ENCODE measurements at regions not wholly inside any gene's neighbourhood (a gene's known extent, or its start where the extent isn't known, plus 50 kb on each side); places are given as distances from the start of the nearest gene placed in this dataset.
A peak's percentile ranks its signal among the peaks of the same experiment; 100 is the strongest.

DNA sequence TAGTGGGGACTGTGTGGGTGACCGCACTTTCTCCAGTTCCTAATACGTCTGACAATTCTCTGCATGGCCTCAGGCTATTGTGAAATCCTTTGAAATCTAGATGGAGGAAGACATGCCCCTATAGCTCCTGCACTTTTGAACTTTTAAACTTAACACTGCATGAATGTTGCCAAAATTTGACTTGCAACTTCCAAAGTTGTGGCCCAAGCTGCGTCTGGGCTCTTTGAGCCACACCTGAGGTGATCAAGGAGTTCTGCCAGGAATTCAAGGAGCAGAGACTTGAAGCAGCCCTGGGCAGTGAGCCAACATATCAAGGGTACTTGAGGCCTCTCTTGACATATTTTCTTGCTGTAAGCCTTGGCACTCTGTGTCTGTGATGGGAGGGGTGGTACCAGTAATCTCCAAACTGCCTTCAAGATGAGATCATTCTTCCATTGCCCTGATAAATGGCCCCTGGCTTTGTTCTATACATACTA, 1336.1 kb upstream of the CDH9 start:
- H2AFZ ChIP-seq (ENCODE audit: low read depth), result no peak overlapping the region
- H3K4me3 ChIP-seq (IDR thresholded peaks at IDR 0.05; ENCODE audit: insufficient read depth, low read depth, low read length), result no peak overlapping the region
- H3K79me2 ChIP-seq (ENCODE audit: insufficient read depth, low read depth), result no peaks in the 10 kb centered on the region
- H3K9ac ChIP-seq, result no peak overlapping the region
- H3K27me3 ChIP-seq (ENCODE audit: insufficient read depth, low read depth), result no peaks in the 10 kb centered on the region
- no peaks in the 10 kb centered on the region for H3K4me1 ChIP-seq (ENCODE audit: low read depth, poor library complexity, severe bottlenecking)
- no peak for TF ChIP-seq CTCF (conservative IDR thresholded peaks at IDR 0.05; ENCODE audit: low read depth, low read length)
- H3K4me2 ChIP-seq, result no peak overlapping the region
- no peaks in the 10 kb centered on the region for H4K20me1 ChIP-seq (ENCODE audit: insufficient read depth)
- no peaks in the 10 kb centered on the region for H3K36me3 ChIP-seq (ENCODE audit: insufficient read depth)
- H3K27ac ChIP-seq, result no peak overlapping the region

DNA sequence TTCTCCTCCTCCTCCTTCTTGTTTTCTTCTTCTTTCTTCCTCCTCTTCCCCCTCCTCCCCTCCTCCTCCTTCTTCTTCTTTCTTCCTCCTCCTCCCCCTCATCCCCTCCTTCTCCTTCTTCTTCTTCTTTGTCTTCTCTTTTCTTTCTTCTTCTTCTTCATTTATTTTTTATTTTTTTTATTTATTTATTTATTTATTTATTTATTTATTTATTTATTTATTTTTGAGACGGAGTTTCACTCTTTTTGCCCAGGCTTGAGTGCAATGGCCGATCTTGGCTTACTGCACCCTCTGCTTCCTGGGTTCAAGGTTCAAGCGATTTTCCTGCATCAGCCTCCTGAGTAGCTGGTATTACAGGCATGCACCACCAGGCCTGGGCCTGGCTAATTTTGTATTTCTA, 1332.5 kb upstream of the CDH9 start:
- H3K79me2 ChIP-seq (ENCODE audit: insufficient read depth, low read depth), result no peaks in the 10 kb centered on the region
- no peak for TF ChIP-seq CTCF (conservative IDR thresholded peaks at IDR 0.05; ENCODE audit: low read depth, low read length)
- H3K27ac ChIP-seq, result no peak overlapping the region
- H3K36me3 ChIP-seq (ENCODE audit: insufficient read depth), result no peaks in the 10 kb centered on the region
- no peak overlapping the region for H3K4me3 ChIP-seq (IDR thresholded peaks at IDR 0.05; ENCODE audit: insufficient read depth, low read depth, low read length)
- H3K27me3 ChIP-seq (ENCODE audit: insufficient read depth, low read depth), result no peaks in the 10 kb centered on the region
- no peak overlapping the region for H3K4me2 ChIP-seq
- H2AFZ ChIP-seq (ENCODE audit: low read depth), result no peak overlapping the region
- H4K20me1 ChIP-seq (ENCODE audit: insufficient read depth), result no peaks in the 10 kb centered on the region
- no peaks in the 10 kb centered on the region for H3K4me1 ChIP-seq (ENCODE audit: low read depth, poor library complexity, severe bottlenecking)
- no peak overlapping the region for H3K9ac ChIP-seq

- no peak overlapping the region for H3K4me3 ChIP-seq (IDR thresholded peaks at IDR 0.05; ENCODE audit: insufficient read depth, low read depth, low read length)
- H3K4me1 ChIP-seq (ENCODE audit: low read depth, poor library complexity, severe bottlenecking), result no peaks in the 10 kb centered on the region
- TF ChIP-seq CTCF (conservative IDR thresholded peaks at IDR 0.05; ENCODE audit: low read depth, low read length), result no peak
These were observed 1331.0 kb upstream of the CDH9 start for GRCh38 chr5:28369418-28369817.

DNA sequence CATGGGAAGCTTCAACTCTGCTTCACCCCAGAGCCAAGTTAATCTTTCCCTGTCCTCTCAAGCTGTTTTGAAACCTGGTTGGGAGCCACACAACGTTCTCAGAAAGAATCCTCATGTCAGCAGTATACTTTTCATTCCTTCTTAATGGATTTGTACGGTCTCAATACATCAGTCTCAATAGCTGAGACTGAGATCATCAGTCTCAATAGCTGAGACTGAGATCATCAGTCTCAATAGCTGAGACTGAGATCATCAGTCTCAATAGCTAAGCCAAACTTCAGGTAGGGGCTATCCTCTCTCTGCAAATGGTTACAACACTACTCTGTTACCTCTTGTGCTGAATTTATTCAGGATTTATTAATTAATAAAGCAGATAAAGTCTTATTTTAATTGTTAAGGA, 1317.4 kb upstream of the CDH9 start:
- Histone ChIP-seq H4K20me1 (ENCODE audit: insufficient read depth) (no peaks in the 10 kb centered on the region), H3K79me2 (ENCODE audit: insufficient read depth, low read depth) (no peaks in the 10 kb centered on the region), H3K4me3 (IDR thresholded peaks at IDR 0.05; ENCODE audit: insufficient read depth, low read depth, low read length) (no peak overlapping the region), H2AFZ (ENCODE audit: low read depth) (no peak overlapping the region), H3K9ac (no peak overlapping the region), H3K27ac (no peak overlapping the region), H3K4me2 (0 out of 2 replicates have a peak overlapping the region, but pooled peaks have one; percentile 8), H3K4me1 (ENCODE audit: low read depth, poor library complexity, severe bottlenecking) (peaks cover 10% of the 10 kb centered on the region), H3K27me3 (ENCODE audit: insufficient read depth, low read depth) (no peaks in the 10 kb centered on the region), H3K36me3 (ENCODE audit: insufficient read depth) (no peaks in the 10 kb centered on the region)
- no peak for TF ChIP-seq CTCF (conservative IDR thresholded peaks at IDR 0.05; ENCODE audit: low read depth, low read length)

More at GRCh38 chr5:28369418-28369817, 1331.0 kb upstream of the CDH9 start:
- Histone ChIP-seq H3K27ac (no peak overlapping the region), H2AFZ (ENCODE audit: low read depth) (no peak overlapping the region), H4K20me1 (ENCODE audit: insufficient read depth) (no peaks in the 10 kb centered on the region), H3K27me3 (ENCODE audit: insufficient read depth, low read depth) (no peaks in the 10 kb centered on the region), H3K9ac (no peak overlapping the region), H3K36me3 (ENCODE audit: insufficient read depth) (no peaks in the 10 kb centered on the region), H3K79me2 (ENCODE audit: insufficient read depth, low read depth) (no peaks in the 10 kb centered on the region), H3K4me2 (no peak overlapping the region)
